Neuronal stem cell (in vitro differentiated cells): ENCODE measurements at regions not wholly inside any gene's neighbourhood (a gene's known extent, or its start where the extent isn't known, plus 50 kb on each side); places are given as distances from the start of the nearest gene placed in this dataset.

Experiments
- DNase-seq: peaks from one replicate; pipeline ENCODE4 v3.0.0-alpha.2; 2013; ENCODE audit warnings: low spot score
- H2AFZ ChIP-seq: one replicate; pipeline ENCODE4 v1.6.1; 2013; ENCODE audit warnings: mild to moderate bottlenecking, low read length, inconsistent platforms
- H2AK5ac ChIP-seq: 2 replicates; pipeline ENCODE4 v1.6.1; 2013; ENCODE audit warnings: low read depth, mild to moderate bottlenecking, inconsistent platforms, low read length, moderate library complexity, mixed read lengths
- H2BK120ac ChIP-seq: 2 replicates; pipeline ENCODE4 v1.6.1; 2013; ENCODE audit warnings: low read depth, mild to moderate bottlenecking, inconsistent platforms, low read length, moderate library complexity, mixed read lengths
- H2BK12ac ChIP-seq: one replicate; pipeline ENCODE4 v1.6.1; 2013; ENCODE audit warnings: low read length, inconsistent platforms
- H2BK15ac ChIP-seq: 2 replicates; pipeline ENCODE4 v1.6.1; 2013; ENCODE audit warnings: mild to moderate bottlenecking, low read length, inconsistent platforms, mixed read lengths
- H2BK5ac ChIP-seq: one replicate; pipeline ENCODE4 v1.6.1; 2013; ENCODE audit warnings: inconsistent platforms, mild to moderate bottlenecking, low read length, moderate library complexity
- H3K14ac ChIP-seq: one replicate; pipeline ENCODE4 v1.6.1; 2013; ENCODE audit warnings: low read length, inconsistent platforms
- H3K18ac ChIP-seq: 2 replicates; pipeline ENCODE4 v1.6.1; 2013; ENCODE audit warnings: low read length, inconsistent platforms
- H3K23ac ChIP-seq: 2 replicates; pipeline ENCODE4 v1.6.1; 2013; ENCODE audit warnings: low read depth, mild to moderate bottlenecking, mixed read lengths, low read length, inconsistent platforms; ENCODE audit not compliant: poor library complexity
- H3K27ac ChIP-seq: replicated peaks from 3 replicates; pipeline ENCODE4 v1.5.1; 2013; ENCODE audit warnings: low read length, inconsistent platforms
- H3K27me3 ChIP-seq, 3 experiments: 2 replicates each; pipeline ENCODE4 v1.6.1; 2013; ENCODE audit warnings: low read length in 3 of 3, mild to moderate bottlenecking in 2 of 3, inconsistent platforms in 1 of 3, low read depth in 1 of 3, mixed read lengths in 1 of 3, moderate library complexity in 1 of 3; ENCODE audit not compliant: control insufficient read depth in 3 of 3, insufficient read depth in 3 of 3
- H3K36me3 ChIP-seq, 2 donors: replicated peaks in 1 of 2; 2 replicates each; pipeline ENCODE4 v1.6.1; 2013; ENCODE audit warnings: low read length in 2 of 2; ENCODE audit not compliant: control insufficient read depth in 2 of 2, insufficient read depth in 2 of 2
- H3K4ac ChIP-seq: 2 replicates; pipeline ENCODE4 v1.6.1; 2013; ENCODE audit warnings: inconsistent platforms, mild to moderate bottlenecking, low read length, moderate library complexity
- H3K4me1 ChIP-seq, 2 donors: 1 replicate in 1 of 2; 2 replicates in 1 of 2; pipeline ENCODE4 v1.6.1; 2013; ENCODE audit warnings: low read length in 2 of 2, low read depth in 1 of 2; ENCODE audit not compliant: control insufficient read depth in 2 of 2, insufficient read depth in 1 of 2
- H3K4me2 ChIP-seq: one replicate; pipeline ENCODE4 v1.6.1; 2013; ENCODE audit warnings: mild to moderate bottlenecking, low read length, inconsistent platforms; ENCODE audit not compliant: insufficient read depth, poor library complexity, severe bottlenecking
- H3K4me3 ChIP-seq, 2 donors: 2 replicates each; pipeline ENCODE4 v1.5.1; 2013; ENCODE audit warnings: low read length in 2 of 2, mild to moderate bottlenecking in 2 of 2, inconsistent platforms in 1 of 2, moderate library complexity in 1 of 2
- H3K79me1 ChIP-seq: one replicate; pipeline ENCODE4 v1.6.1; 2013; ENCODE audit warnings: low read depth, mild to moderate bottlenecking, inconsistent platforms, low read length, moderate library complexity
- H3K9ac ChIP-seq: one replicate; pipeline ENCODE4 v1.6.1; 2013; ENCODE audit warnings: mild to moderate bottlenecking, low read depth, low read length, inconsistent platforms; ENCODE audit not compliant: poor library complexity
- H3K9me3 ChIP-seq, 2 donors: replicated peaks in 1 of 2; 2 replicates each; pipeline versions ENCODE3 to v1.6.1; 2013; ENCODE audit warnings: low read length in 2 of 2, mild to moderate bottlenecking in 2 of 2, inconsistent platforms in 1 of 2, low read depth in 1 of 2, mixed read lengths in 1 of 2, moderate library complexity in 1 of 2; ENCODE audit not compliant: control insufficient read depth in 2 of 2, insufficient read depth in 1 of 2
- H4K8ac ChIP-seq: one replicate; pipeline ENCODE4 v1.6.1; 2013; ENCODE audit warnings: low read depth, mild to moderate bottlenecking, inconsistent platforms, low read length, moderate library complexity
- H4K91ac ChIP-seq: one replicate; pipeline ENCODE4 v1.6.1; 2013; ENCODE audit warnings: low read length, low read depth, mild to moderate bottlenecking, inconsistent platforms; ENCODE audit not compliant: poor library complexity
- WGBS, 2 donors: extraction: QIAGEN DNeasy Blood & Tissue Kit; methylation state at CpG; one replicate each; pipeline ENCODE4 v1.1.7; 2013; ENCODE audit warnings: missing lambda C conversion rate in 2 of 2, mixed read lengths in 1 of 2; ENCODE audit not compliant: insufficient read length in 2 of 2, insufficient replicate concordance in 1 of 2; ENCODE audit errors: extremely low coverage in 2 of 2; 5-methylcytosine and 5-hydroxymethylcytosine counted together

- H3K4me3 ChIP-seq = no peak overlapping the region
- H2AFZ ChIP-seq = no peak overlapping the region
- no peaks in the 10 kb centered on the region for H3K79me1 ChIP-seq
- H3K9me3 ChIP-seq = no peaks in the 10 kb centered on the region
- no peak overlapping the region for H3K27ac ChIP-seq
- no peak overlapping the region for H2BK15ac ChIP-seq
- H3K27me3 ChIP-seq = no peaks in the 10 kb centered on the region
- DNase-seq = no peak
- H3K4me1 ChIP-seq = peaks cover 0 to 4% of the 10 kb centered on the region in 2 donors
- no peaks in the 10 kb centered on the region for H3K36me3 ChIP-seq
- H3K4ac ChIP-seq = no peak overlapping the region
- no peak overlapping the region for H3K4me2 ChIP-seq
- H2BK120ac ChIP-seq = no peak overlapping the region
- H3K23ac ChIP-seq = no peak overlapping the region
- no peak overlapping the region for H4K91ac ChIP-seq
- no peak overlapping the region for H2AK5ac ChIP-seq
- H3K14ac ChIP-seq = no peak overlapping the region
- H3K18ac ChIP-seq = no peak overlapping the region
- no CpG with 5 or more reads among the region's 1 CpG for WGBS, 2 donors
- no peak overlapping the region for H4K8ac ChIP-seq
- H2BK12ac ChIP-seq = no peak overlapping the region
- no peak overlapping the region for H3K9ac ChIP-seq
- no peak overlapping the region for H2BK5ac ChIP-seq
Observed at GRCh38 chr7:114150689-114151088, 231.9 kb upstream of the PPP1R3A start.

GRCh38 chr7:114148779-114149178 lies 230.0 kb upstream of the PPP1R3A start:
- Histone ChIP-seq H2BK5ac (no peak overlapping the region), H2AK5ac (no peak overlapping the region), H3K9me3 (no peaks in the 10 kb centered on the region), H3K4me3 (no peak overlapping the region), H3K4me2 (no peak overlapping the region), H2AFZ (no peak overlapping the region), H4K8ac (no peak overlapping the region), H2BK120ac (no peak overlapping the region), H2BK15ac (no peak overlapping the region), H3K36me3 (no peaks in the 10 kb centered on the region), H3K23ac (no peak overlapping the region), H3K4ac (no peak overlapping the region), H3K27me3 (no peaks in the 10 kb centered on the region), H3K4me1 (no peaks in the 10 kb centered on the region), H2BK12ac (no peak overlapping the region), H3K14ac (no peak overlapping the region), H3K18ac (no peak overlapping the region), H3K79me1 (no peaks in the 10 kb centered on the region), H4K91ac (no peak overlapping the region), H3K9ac (no peak overlapping the region), H3K27ac (no peak overlapping the region)
- whole genome bisulfite sequencing, 2 donors = no CpG with 5 or more reads among the region's 3 CpGs
- no peak for DNase-seq

GRCh38 chr7:114141415-114141814 lies 222.6 kb upstream of the PPP1R3A start:
- H3K79me1 ChIP-seq = no peaks in the 10 kb centered on the region
- no peak overlapping the region for H3K4me2 ChIP-seq
- no peak overlapping the region for H2BK5ac ChIP-seq
- H3K4me1 ChIP-seq = no peaks in the 10 kb centered on the region
- H3K9me3 ChIP-seq = no peaks in the 10 kb centered on the region
- no peaks in the 10 kb centered on the region for H3K27me3 ChIP-seq
- no peak overlapping the region for H3K27ac ChIP-seq
- no peak overlapping the region for H3K4ac ChIP-seq
- H2BK120ac ChIP-seq = no peak overlapping the region
- H2BK15ac ChIP-seq = no peak overlapping the region
- H2AFZ ChIP-seq = no peak overlapping the region
- H4K91ac ChIP-seq = no peak overlapping the region
- H2AK5ac ChIP-seq = no peak overlapping the region
- 100% methylated on average over 1 of the region's 3 CpGs; no CpG with 5 or more reads in 1 of the 2 donors for WGBS, 2 donors
- no peak overlapping the region for H3K14ac ChIP-seq
- H3K23ac ChIP-seq = no peak overlapping the region
- DNase-seq = no peak
- no peak overlapping the region for H4K8ac ChIP-seq
- no peaks in the 10 kb centered on the region for H3K36me3 ChIP-seq
- no peak overlapping the region for H3K18ac ChIP-seq
- no peak overlapping the region for H3K4me3 ChIP-seq
- H3K9ac ChIP-seq = no peak overlapping the region
- H2BK12ac ChIP-seq = no peak overlapping the region

- Histone ChIP-seq H3K14ac (no peak overlapping the region), H3K23ac (no peak overlapping the region), H3K4me2 (no peak overlapping the region), H2BK15ac (no peak overlapping the region), H4K91ac (no peak overlapping the region), H3K79me1 (no peaks in the 10 kb centered on the region), H3K18ac (no peak overlapping the region), H2AFZ (no peak overlapping the region), H2BK12ac (no peak overlapping the region), H2BK5ac (no peak overlapping the region), H2AK5ac (no peak overlapping the region), H3K9me3 (no peaks in the 10 kb centered on the region), H3K27ac (no peak overlapping the region), H3K36me3 (no peaks in the 10 kb centered on the region), H3K9ac (no peak overlapping the region), H3K4me1 (no peaks in the 10 kb centered on the region), H3K4ac (no peak overlapping the region), H4K8ac (no peak overlapping the region), H3K4me3 (no peak overlapping the region), H3K27me3 (no peaks in the 10 kb centered on the region), H2BK120ac (no peak overlapping the region)
- no peak for DNase-seq
- WGBS, 2 donors = no CpG with 5 or more reads among the region's 1 CpG
Observed at GRCh38 chr7:114140561-114140960, 221.8 kb upstream of the PPP1R3A start.
